RWPE1 (cell line): ENCODE measurements at regions not wholly inside any gene's neighbourhood (a gene's known extent, or its start where the extent isn't known, plus 50 kb on each side); places are given as distances from the start of the nearest gene placed in this dataset.

Experiments used
- CTCF ChIA-PET: fragments of 350-600 bp; sonication (Branson Sonifier 250); formaldehyde crosslinking; extraction: SDS; loops from one replicate; lab custom pipeline; 2021; lab: Yijun Ruan, JAX
- POLR2A ChIA-PET: fragments of 400-600 bp; formaldehyde crosslinking; extraction: SDS; loops from one replicate; lab custom pipeline; 2020; ENCODE audit warnings: antibody characterized with exemption; ENCODE audit not compliant: low non-redundant PET; lab: Yijun Ruan, JAX
- DNase-seq: peaks from one replicate; pipeline ENCODE4 v3.0.0; 2012; ENCODE audit warnings: low spot score
- H3K27ac ChIP-seq: fragments of 450-650 bp; 2 replicates; pipeline ENCODE4 v1.5.1; 2017
- TF ChIP-seq, protein P1 (sequence below): fragments of 450-650 bp; conservative IDR thresholded peaks from 2 replicates; pipeline ENCODE4 v1.5.1; 2017; ENCODE audit warnings: low read depth, mild to moderate bottlenecking

DNA sequence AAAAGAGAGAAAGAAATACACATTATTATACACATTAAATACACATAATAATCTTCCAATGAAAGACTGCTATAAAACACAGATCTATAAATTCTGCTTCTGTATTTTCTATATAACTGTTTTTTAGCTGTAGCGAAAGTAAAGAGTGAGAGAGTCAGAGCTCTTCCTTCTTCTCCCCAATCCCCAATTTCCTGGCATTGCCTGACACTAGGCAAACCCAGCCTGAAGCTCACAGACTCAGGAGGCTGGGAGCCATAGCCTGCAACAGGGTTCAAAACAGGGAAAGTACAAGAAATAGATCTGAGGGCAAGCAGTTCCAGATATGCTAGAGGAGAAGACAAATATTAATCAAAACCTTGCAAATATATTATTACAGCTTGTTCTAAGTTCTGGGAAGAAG is 201.6 kb downstream of the HNRNPD start:
- CTCF ChIA-PET = no interaction called here
- TF ChIP-seq, protein P1, sequence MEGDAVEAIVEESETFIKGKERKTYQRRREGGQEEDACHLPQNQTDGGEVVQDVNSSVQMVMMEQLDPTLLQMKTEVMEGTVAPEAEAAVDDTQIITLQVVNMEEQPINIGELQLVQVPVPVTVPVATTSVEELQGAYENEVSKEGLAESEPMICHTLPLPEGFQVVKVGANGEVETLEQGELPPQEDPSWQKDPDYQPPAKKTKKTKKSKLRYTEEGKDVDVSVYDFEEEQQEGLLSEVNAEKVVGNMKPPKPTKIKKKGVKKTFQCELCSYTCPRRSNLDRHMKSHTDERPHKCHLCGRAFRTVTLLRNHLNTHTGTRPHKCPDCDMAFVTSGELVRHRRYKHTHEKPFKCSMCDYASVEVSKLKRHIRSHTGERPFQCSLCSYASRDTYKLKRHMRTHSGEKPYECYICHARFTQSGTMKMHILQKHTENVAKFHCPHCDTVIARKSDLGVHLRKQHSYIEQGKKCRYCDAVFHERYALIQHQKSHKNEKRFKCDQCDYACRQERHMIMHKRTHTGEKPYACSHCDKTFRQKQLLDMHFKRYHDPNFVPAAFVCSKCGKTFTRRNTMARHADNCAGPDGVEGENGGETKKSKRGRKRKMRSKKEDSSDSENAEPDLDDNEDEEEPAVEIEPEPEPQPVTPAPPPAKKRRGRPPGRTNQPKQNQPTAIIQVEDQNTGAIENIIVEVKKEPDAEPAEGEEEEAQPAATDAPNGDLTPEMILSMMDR = no peak

DNA sequence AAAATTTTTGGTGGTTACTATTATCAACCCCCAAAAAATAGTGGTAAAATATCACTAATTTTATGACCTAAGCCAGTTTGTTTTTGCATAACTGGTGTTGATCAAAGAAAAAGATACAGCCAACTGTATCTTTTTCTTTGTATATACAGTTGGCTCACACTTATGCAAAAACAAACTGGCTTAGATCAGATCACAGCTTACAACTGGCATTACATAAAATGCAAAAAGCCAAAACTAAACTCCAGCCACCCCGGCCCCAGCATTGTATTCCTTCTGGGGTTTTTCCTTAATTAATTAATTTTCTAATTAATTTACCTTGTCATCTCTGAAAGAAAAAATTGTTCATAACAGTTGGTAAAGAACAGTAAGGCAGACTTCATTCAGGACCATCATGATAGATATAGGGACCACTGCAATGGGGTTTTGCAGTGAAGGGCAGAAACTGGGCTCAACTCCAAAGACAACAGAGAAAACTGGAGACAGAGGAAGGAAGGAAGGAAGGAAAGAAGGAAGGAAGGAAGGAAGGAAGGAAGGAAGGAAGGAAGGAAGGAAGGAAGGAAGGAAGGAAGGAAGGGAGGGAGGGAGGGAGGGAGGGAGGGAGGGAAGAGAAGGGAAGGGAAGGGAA is 202.1 kb downstream of the HNRNPD start:
- CTCF ChIA-PET = no interaction called here
- TF ChIP-seq, protein P1 = no peak
- POLR2A ChIA-PET = no interaction called here
- no peak overlapping the region for H3K27ac ChIP-seq
- DNase-seq = no peak

More for the DNA sequence above, 201.6 kb downstream of the HNRNPD start:
- POLR2A ChIA-PET = no interaction called here
- H3K27ac ChIP-seq = no peak overlapping the region
- no peak for DNase-seq

DNA sequence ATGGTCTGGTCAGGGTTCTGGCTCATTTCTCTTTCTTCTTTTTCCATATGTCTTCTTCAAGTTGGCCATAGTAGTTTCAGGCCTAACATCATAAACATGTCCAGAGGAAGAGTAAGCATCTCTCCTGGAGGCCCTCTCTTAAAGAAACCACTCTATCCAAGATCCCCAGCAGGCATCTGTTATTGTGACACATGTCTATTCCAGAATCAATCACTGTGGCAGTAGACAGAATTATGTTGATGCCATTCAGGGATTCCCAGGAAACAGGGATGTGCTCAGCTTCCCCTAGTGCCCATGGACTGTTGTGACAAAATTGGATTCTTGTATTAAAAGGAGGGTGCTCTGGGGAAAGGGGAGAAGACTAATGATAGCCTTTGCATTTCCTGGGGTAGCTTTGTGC is 224.0 kb downstream of the HNRNPD start:
- TF ChIP-seq, protein P1 = no peak
- CTCF ChIA-PET = no interaction called here
- no peak for DNase-seq
- POLR2A ChIA-PET = no interaction called here
- H3K27ac ChIP-seq = no peak overlapping the region

DNA sequence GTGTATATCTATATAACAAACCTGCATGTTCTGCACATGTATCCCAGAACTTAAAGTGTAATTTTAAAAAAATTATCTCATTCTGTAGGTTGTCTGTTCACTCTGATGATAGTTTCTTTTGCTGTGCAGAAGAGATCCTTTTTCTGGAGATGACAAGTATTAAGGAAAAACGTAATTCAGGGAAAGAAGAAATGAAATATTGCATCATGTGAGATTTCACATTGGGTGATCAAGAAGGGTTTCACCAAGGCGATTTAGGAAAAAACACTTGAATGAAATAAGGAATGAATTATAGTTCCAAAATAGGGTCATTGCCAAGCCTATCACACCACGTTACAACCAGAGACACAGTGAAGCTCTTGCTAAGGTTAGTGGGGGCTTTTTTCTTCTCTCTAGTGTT is 227.9 kb downstream of the HNRNPD start:
- no peak overlapping the region for H3K27ac ChIP-seq
- CTCF ChIA-PET = interaction anchor here (0.6 kb wide), 1 partner anchor 737 kb away, joined by 3 read pairs; no protein-coding TSS in a partner anchor
- POLR2A ChIA-PET = no interaction called here
- TF ChIP-seq, protein P1 = no peak
- no peak for DNase-seq

DNA sequence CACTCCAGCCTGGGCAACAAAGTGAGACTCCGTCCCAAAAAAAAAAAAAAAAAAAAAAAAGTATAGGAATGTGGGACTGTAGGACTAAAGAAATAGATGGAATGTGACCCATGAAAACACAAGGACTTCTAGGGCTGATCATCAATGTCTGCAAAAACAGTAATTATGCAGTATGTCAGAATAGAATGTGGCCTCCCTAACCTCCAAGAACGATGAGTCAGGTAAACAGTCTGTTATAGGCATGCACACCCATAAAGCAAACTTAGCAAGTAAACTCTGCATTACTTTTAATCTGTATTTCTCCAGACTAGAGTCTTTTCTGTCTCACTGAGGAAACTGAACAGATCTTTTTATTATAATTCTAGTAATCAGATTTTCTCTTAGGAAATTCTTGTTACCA is 233.4 kb downstream of the HNRNPD start:
- TF ChIP-seq, protein P1 = no peak
- ChIA-PET CTCF (no interaction called here), POLR2A (no interaction called here)
- no peak for DNase-seq
- no peak overlapping the region for H3K27ac ChIP-seq

DNA sequence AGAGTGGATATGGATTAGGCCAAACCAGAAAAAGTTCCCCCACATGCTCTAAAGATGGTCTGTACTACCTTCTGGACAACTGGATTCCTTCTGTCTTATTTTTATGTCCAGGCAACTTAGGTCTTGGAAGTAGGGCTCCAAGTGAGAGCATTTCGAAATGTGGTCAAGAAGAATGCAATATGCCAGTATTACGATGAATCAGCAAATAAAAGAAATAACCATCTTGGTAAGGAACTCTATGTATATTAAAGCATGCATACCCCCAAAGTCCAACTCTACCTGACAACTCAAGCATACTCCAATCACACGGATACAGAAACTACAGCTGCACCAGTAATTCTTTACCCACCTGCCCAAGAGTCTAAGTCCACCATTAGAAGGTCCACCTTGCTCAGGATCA is 234.5 kb downstream of the HNRNPD start:
- POLR2A ChIA-PET = no interaction called here

More for the DNA sequence above, 234.5 kb downstream of the HNRNPD start:
- no peak overlapping the region for H3K27ac ChIP-seq
- TF ChIP-seq, protein P1 = no peak
- DNase-seq = no peak
- CTCF ChIA-PET = no interaction called here
